HG03139 (cell line): ENCODE measurements at regions not wholly inside any gene's neighbourhood (a gene's known extent, or its start where the extent isn't known, plus 50 kb on each side); places are given as distances from the start of the nearest gene placed in this dataset.
"Not testable (repeated sequence)": the region's sequence is repeated elsewhere in the genome, so short reads cannot be mapped to it uniquely, and the experiment has no call there.

Source experiments
- ATAC-seq: cut with Tn5 transposase; IDR thresholded peaks from one replicate; pipeline ENCODE4 v1.9.1; 2021; ENCODE audit not compliant: unreplicated experiment

GRCh38 chr1:25171013-25171412, 61.3 kb downstream of the SYF2 start:
- ATAC-seq, result not testable (repeated sequence)

DNA sequence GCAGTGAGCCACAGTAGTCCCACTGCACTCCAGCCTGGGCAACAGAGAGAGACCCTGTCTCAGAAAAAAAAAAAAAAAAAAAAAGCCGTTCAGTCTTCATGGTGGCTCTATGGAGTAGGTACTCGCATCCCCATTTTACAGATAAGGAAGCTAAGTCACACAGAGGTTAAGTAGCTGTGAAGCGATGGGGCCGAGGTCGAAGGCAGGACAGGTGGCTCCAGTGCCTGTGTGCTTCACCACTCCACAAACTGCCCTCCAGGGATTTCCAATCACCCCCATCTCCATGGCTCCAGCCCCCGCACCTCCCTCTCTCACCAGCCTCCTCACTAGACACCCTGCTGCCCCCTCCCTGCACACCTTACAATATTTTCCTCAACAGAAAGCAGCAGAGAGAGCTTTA, 61.9 kb downstream of the SYF2 start:
- no peak for ATAC-seq

GRCh38 chr1:25169610-25170009, 62.7 kb downstream of the SYF2 start:
- ATAC-seq, result no peak

GRCh38 chr1:25169168-25169567, 63.1 kb downstream of the SYF2 start:
- no peak for ATAC-seq

GRCh38 chr1:25168193-25169071, 63.9 kb downstream of the SYF2 start:
- no peak for ATAC-seq

- ATAC-seq, result no peak
These were observed 64.8 kb downstream of the SYF2 start for GRCh38 chr1:25167269-25168192.

GRCh38 chr1:25166847-25167246, 65.5 kb downstream of the SYF2 start:
- no peak for ATAC-seq

GRCh38 chr1:25163986-25164385, 68.3 kb downstream of the SYF2 start:
- no peak for ATAC-seq

DNA sequence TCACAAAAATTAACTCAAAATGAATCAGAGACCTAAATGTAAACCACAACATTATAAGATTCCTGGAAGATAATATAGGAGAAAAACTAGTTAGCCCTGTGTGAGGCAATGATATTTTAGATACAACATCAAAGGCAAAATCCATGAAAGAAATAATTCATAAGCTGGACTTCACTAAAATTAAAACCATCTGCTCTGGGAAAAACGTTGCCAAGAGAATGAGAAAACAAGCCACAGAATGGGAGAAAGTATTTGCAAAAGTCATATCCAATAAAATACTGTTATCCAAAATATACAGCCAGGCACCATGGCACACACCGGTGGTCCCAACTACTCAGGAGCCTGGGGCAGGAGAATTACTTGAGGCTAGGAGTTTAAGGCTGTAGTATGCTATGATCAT, 70.3 kb downstream of the SYF2 start:
- no peak for ATAC-seq

DNA sequence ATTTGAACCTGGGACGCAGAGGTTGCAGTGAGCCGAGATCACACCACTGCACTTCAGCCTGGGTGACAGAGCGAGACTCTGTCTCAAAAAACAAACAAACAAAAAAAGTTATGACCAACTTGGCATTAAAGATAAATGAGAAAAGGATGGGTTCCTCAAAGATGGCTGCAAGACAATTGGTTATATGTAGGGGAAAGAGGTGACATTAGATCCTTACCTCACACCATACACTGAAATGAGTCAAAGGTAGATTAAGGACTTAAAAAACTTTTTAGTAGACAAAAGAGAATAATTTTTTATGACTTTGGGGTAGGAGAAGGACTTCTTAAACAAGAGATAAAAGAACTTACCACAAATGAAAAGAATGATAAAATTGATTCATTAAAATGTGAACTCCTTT, 74.5 kb downstream of the SYF2 start:
- no peak for ATAC-seq

- ATAC-seq, result no peak
These were observed 81.3 kb downstream of the SYF2 start for GRCh38 chr1:25150985-25151495.

GRCh38 chr1:25148673-25149300, 83.5 kb downstream of the SYF2 start:
- no peak for ATAC-seq

- ATAC-seq, result no peak
These were observed 85.8 kb downstream of the SYF2 start for GRCh38 chr1:25146451-25146855.

DNA sequence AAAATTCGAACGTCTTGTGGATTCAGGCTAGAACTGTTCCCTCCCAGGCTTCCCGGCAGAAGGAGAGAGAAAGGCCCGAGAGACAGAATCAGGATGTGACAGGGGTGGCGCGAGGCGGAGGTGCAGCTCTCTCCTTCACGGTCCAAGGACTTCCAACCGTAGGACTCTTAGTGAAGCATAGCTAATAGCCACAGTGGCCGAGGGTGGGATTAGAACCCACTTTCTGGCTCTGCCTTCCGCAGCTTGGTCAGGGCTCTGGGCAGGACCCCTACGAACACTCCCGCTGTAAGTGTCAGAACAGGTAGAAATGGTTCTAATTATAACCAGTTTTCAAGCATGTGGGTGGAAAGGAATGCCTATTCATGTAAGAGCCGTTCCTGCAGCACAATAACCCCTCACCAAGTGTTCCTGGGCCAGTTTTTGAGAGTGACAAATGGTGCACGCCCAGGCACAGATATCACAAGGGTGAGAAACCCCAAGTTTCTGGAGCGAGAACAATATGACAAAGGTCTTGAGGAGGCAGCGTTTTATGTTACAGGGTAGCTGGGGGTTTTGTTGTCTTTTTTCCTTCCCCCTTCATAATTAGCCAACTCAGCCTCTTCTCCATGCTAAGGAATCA, 86.4 kb downstream of the SYF2 start:
- ATAC-seq, result no peak

DNA sequence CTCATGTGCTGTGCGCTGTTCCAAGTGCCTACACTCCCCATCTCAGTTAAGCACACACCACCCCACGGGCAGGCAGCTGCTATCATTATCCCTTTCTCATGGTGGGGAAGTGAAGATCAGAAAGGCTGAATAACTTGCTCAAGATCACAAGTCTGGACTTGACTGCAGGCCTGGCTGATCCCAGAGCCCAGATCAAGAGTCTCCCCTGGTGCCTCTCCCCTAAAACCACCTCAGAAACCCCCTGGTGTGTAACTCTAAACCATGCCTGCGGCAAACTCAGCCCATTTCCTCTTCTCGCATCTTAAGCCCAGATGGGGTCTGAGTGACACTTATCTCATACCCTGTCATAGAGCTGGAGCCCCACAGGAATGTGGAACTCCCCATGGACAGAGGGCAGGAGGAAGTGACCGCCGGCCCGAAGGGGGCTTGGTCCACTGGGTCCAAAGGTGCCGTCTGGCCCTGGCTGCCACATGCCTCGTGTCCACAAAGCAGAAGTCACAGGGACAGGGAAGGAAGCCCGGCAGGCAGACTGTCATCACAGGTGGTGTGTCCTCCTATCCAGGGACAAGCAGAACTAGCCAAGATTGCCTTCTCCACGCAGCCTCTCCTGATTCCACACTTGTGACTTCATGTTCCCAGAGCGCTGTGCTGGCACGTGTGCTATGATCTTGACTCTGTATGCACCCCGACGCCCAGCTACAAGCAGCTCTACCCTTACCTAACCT, 92.1 kb downstream of the SYF2 start:
- ATAC-seq, result no peak

- no peak for ATAC-seq
These were observed 94.5 kb downstream of the SYF2 start for GRCh38 chr1:25137521-25138395.

DNA sequence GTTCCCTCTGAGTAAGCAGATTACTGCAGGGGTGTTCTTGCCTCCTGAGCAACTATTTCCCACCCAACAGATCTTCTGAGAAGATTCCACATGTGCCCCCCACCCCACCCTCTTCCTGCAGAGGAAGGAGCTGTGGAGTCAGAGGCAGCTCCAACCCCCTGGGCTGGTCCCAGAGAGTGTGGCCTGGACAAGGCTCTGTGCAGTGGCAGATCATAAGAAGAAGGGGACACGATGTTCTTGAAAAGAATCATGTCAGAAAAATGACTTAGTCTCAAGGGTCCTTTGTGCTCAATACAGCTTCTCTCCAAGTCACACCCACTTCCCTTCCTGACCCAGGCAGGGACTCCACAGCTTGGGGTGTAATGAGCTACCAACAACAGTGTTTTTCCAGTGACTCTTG, 95.2 kb downstream of the SYF2 start:
- ATAC-seq, result no peak

GRCh38 chr1:25135909-25136308, 96.4 kb downstream of the SYF2 start:
- ATAC-seq, result no peak

DNA sequence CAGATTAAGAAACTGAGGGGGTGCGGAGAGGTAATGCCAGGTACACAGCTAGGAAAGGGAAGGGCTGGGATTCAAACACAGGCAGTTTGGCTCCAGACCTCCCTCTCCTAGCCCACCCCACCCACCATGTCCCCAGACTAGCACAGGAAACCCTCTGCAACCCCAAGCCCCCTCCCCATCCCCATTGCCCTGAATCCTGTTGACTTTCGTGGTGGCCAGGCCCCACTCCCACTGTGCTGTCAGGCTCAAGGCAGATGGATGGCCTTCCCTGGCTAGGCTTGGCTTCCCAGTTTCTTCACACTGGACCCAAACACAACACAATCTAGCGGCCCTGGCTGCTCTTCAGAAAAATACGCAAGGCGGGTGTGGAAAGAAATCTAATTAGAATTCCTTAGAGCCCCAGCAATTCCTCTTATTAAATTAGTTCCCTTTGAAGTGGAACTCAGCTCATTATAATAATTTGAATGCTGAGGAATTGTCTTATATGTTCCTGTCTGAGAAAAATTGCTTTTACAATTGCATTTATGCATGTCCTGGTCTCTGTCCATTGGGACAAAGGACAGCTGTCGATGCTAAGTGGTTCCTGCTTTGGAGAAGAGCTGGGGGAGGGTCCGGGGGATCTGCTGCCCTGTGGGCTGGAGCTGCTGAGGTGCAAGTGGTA, 97.4 kb downstream of the SYF2 start:
- no peak for ATAC-seq
